Adrenal gland (tissue), 9 donors: ENCODE measurements at regions not wholly inside any gene's neighbourhood (a gene's known extent, or its start where the extent isn't known, plus 50 kb on each side); places are given as distances from the start of the nearest gene placed in this dataset.

Source experiments
- DNase-seq, 7 donors: peaks; one replicate each; pipeline ENCODE4 v3.0.0-alpha.2; 2019 to 2020
- H3K27ac ChIP-seq, 5 donors: fragments of 200-600 bp; sonication (generic) in 4 of 5; 1 replicate in 3 of 5; 2 replicates in 2 of 5; pipeline versions ENCODE4 v1.5.1 to v1.8.0; 2016 to 2020; ENCODE audit warnings: mild to moderate bottlenecking in 1 of 5
- H3K27me3 ChIP-seq: fragments of 200-600 bp; 2 replicates; pipeline ENCODE4 v1.8.0; 2021
- H3K36me3 ChIP-seq, 2 donors: fragments of 200-600 bp; replicated peaks in 1 of 2; 1 replicate in 1 of 2; 2 replicates in 1 of 2; pipeline versions ENCODE4 v1.5.1 to v1.8.0; 2018 to 2022
- H3K4me1 ChIP-seq, 2 donors: fragments of 200-600 bp; replicated peaks in 1 of 2; 1 replicate in 1 of 2; 2 replicates in 1 of 2; pipeline versions ENCODE4 v1.5.1 to v1.8.0; 2018 to 2021
- H3K4me3 ChIP-seq, 4 donors: fragments of 200-600 bp; sonication (generic) in 3 of 4; one replicate each; pipeline ENCODE4 v1.5.1; 2016 to 2018
- H3K9me3 ChIP-seq, 3 donors: fragments of 200-600 bp; sonication (generic) in 1 of 3; replicated peaks in 1 of 3; 1 replicate in 2 of 3; 2 replicates in 1 of 3; pipeline versions ENCODE4 v1.5.1 to v1.8.0; 2016 to 2021
- POLR2A ChIP-seq, 2 donors: fragments of 450-650 bp; IDR thresholded peaks; one replicate each; pipeline ENCODE4 v1.6.1; 2017; ENCODE audit warnings: antibody characterized with exemption in 2 of 2, mild to moderate bottlenecking in 2 of 2, moderate library complexity in 1 of 2
- WGBS, 4 donors: extraction: QIAGEN DNeasy Blood & Tissue Kit in 2 of 4; methylation state at CpG; one replicate each; pipeline versions ENCODE4 v1.1.5 to v1.1.7; 2013 to 2017; 5-methylcytosine and 5-hydroxymethylcytosine counted together
- intact Hi-C, 2 donors: fragments of 100-400 bp; cut with DNase I; formaldehyde crosslinking; loops; one replicate each; pipeline versions ENCODE4 v1.14.1 to v1.15.0; 2022 to 2023
- TF ChIP-seq, protein P1 (sequence below), 6 experiments: fragments of 450-650 bp in 4 of 6; fragments of 200-600 bp in 2 of 6; sonication (generic) in 1 of 6; IDR thresholded peaks; 1 replicate in 5 of 6; 2 replicates in 1 of 6; pipeline versions ENCODE4 v1.5.1 to v1.8.0; 2016 to 2021; ENCODE audit warnings: antibody characterized with exemption in 6 of 6, mild to moderate bottlenecking in 2 of 6, moderate library complexity in 1 of 6
- donor health status: healthy with polysubstance abuse.
- donor health status: Bipolar disorder and iron deficiency.
- donor health status: DM: yes; HTN: yes; CAD: no.
- donor health status: DM: no; HTN: no; CAD: no.
- donor health status: DM: no; HTN: no; CAD: no.

DNA sequence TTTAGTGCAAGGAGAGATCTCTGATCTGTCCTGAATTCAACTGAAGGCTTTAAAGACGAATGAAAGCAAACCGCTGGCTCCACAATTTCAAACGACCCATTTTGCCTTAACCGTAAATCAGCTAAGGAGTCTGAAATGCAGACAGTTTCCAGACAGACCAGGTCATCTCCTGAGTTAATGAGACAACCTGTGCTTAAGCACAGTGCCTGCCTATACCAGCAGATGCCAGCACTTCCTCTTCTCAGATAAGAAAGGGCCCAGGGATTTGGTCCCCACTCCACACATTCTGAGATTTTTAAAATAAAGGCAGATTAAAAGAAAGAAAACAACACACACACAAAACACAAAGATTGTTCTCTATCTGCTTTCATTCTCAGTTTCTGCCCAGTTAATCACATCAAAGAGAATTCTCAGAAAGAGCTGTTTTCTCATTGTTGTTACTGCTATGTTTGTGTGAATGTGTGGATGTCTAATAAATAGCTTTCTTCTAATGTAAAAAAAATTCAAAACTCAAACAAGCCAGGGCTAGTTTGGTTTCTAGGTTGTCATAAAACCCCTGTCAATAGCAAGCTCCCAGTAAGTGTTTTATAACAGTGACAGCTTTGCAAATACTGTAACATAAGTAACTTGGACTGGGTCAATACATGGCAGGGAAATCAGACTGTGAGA is 157.7 kb upstream of the SLC24A2 start:
- DNase-seq = no peak
- no peaks in the 10 kb centered on the region for H3K9me3 ChIP-seq
- 58 to 73% (median 61%) methylated on average over 4 of the region's 4 CpGs for WGBS, 4 donors
- no peaks in the 10 kb centered on the region for H3K36me3 ChIP-seq
- TF ChIP-seq, protein P1, sequence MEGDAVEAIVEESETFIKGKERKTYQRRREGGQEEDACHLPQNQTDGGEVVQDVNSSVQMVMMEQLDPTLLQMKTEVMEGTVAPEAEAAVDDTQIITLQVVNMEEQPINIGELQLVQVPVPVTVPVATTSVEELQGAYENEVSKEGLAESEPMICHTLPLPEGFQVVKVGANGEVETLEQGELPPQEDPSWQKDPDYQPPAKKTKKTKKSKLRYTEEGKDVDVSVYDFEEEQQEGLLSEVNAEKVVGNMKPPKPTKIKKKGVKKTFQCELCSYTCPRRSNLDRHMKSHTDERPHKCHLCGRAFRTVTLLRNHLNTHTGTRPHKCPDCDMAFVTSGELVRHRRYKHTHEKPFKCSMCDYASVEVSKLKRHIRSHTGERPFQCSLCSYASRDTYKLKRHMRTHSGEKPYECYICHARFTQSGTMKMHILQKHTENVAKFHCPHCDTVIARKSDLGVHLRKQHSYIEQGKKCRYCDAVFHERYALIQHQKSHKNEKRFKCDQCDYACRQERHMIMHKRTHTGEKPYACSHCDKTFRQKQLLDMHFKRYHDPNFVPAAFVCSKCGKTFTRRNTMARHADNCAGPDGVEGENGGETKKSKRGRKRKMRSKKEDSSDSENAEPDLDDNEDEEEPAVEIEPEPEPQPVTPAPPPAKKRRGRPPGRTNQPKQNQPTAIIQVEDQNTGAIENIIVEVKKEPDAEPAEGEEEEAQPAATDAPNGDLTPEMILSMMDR (IDR thresholded peaks at IDR 0.05) = peak in 2 of 6 experiments; percentile 11 to 15
- TF ChIP-seq POLR2A (IDR thresholded peaks at IDR 0.05) = no peak
- no peak overlapping the region for H3K27ac ChIP-seq
- no peak overlapping the region for H3K4me3 ChIP-seq
- intact Hi-C loops = loop anchor here in 1 of 2 donors (10.0 kb wide), 1 partner anchor 58 kb away; no protein-coding TSS in a partner anchor
- no peaks in the 10 kb centered on the region for H3K4me1 ChIP-seq
- peaks cover 4% of the 10 kb centered on the region for H3K27me3 ChIP-seq

DNA sequence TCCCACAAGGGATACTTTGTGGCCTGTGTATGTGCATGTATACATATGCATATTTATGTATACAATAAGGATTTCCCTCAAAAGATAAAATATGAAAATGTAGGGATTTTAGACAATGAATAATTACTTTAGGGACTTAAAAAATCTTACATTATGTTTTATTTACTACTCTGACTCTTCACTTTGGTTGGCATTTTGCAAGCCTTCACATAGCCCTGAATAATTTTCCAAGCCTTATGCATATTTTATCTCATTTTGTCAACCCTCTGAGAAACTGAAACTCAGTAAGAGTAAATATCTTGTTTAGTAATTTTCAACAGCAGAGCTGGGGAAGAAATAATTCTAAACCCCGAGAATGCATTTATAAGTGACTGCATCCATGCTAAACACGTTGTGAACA is 153.0 kb upstream of the SLC24A2 start:
- Histone ChIP-seq H3K36me3 (no peaks in the 10 kb centered on the region), H3K4me3 (no peak overlapping the region), H3K27ac (no peak overlapping the region), H3K27me3 (peaks cover 4% of the 10 kb centered on the region), H3K4me1 (no peaks in the 10 kb centered on the region), H3K9me3 (no peaks in the 10 kb centered on the region)
- no peak for DNase-seq
- intact Hi-C loops = loop anchor here in 1 of 2 donors (10.0 kb wide), 1 partner anchor 63 kb away; no protein-coding TSS in a partner anchor
- TF ChIP-seq POLR2A (IDR thresholded peaks at IDR 0.05) = no peak
- TF ChIP-seq, protein P1 (IDR thresholded peaks at IDR 0.05) = no peak
- WGBS, 4 donors = 39 to 74% (median 64%) methylated on average over 2 of the region's 2 CpGs

DNA sequence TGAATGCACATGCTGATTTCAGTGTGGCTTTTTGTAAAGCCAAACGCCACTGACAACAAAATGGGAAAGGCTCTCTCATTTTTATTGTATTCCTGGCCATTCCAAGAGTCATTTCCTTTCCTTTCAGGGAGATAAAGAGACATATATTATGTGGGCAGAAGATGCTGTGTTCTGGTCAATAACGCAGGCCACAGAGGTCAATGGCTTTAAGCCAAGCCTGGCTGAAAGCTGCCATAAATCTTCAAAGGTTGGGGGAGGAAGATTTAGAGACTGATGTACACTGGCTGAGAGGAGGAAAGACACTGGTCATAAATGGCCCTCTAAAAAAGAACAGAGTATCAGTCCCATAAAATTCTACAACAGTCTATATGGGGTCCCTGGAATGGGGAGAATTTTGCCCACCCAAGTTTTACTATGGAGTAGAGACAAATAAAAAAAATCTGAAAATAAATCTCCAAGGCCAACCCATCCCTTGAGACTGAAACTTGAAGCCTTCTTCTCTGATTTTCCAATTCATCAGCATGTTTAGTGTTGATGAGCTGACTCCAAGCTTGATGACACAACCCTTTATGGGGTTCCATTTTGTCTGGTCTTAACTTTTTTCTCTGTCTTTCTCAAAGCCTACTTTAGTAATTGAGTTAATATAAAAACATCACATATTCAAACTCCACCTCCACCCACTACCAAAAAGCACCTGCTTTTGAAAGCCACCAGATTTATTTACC is 152.1 kb upstream of the SLC24A2 start:
- Histone ChIP-seq H3K27ac (no peak overlapping the region), H3K27me3 (peaks cover 4% of the 10 kb centered on the region), H3K9me3 (no peaks in the 10 kb centered on the region), H3K36me3 (no peaks in the 10 kb centered on the region), H3K4me1 (no peaks in the 10 kb centered on the region), H3K4me3 (no peak overlapping the region)
- peak in 1 of 7 donors; percentile 10 for DNase-seq
- 50 to 58% (median 55%) methylated on average over 2 of the region's 2 CpGs for WGBS, 4 donors
- intact Hi-C loops = loop anchor here in 1 of 2 donors (10.0 kb wide), 1 partner anchor 64 kb away; no protein-coding TSS in a partner anchor
- TF ChIP-seq, protein P1 (IDR thresholded peaks at IDR 0.05) = no peak
- TF ChIP-seq POLR2A (IDR thresholded peaks at IDR 0.05) = no peak

DNA sequence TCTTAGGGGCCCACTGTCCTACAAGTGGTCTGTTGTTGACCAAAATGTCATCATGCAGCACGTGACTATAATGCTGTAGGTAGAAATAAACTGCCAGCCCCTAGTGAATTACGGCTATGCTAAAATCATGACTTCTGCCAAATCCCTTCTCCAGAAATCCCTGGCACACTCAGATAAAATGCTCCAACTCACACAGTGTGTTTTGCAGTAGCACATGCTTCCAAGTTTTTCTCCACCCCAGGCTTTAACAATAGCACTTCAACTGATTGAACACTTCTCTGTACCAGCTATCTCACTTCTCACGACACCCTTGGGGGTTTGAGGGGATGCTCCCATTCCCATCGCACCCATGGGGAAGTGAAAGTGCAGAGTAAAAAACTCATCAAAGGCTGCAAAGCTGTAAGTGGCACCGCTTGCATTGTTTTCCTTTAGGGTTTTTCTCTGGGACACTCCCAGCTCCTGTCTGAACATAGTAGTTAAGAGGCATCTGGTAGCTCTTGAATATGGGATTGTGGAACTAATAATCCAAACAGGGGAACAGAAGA is 151.0 kb upstream of the SLC24A2 start:
- Histone ChIP-seq H3K9me3 (no peaks in the 10 kb centered on the region), H3K27ac (no peak overlapping the region), H3K4me3 (no peak overlapping the region), H3K27me3 (peaks cover 4% of the 10 kb centered on the region), H3K4me1 (no peaks in the 10 kb centered on the region), H3K36me3 (no peaks in the 10 kb centered on the region)
- WGBS, 4 donors = 57 to 88% (median 61%) methylated on average over 4 to 5 of the region's 5 CpGs
- intact Hi-C loops = loop anchor here in 1 of 2 donors (10.0 kb wide), 1 partner anchor 65 kb away; no protein-coding TSS in a partner anchor
- no peak for DNase-seq
- TF ChIP-seq, protein P1 (IDR thresholded peaks at IDR 0.05) = no peak
- no peak for TF ChIP-seq POLR2A (IDR thresholded peaks at IDR 0.05)
